ENCODE measurements at regions not wholly inside any gene's neighbourhood (a gene's known extent, or its start where the extent isn't known, plus 50 kb on each side); places are given as distances from the start of the nearest gene placed in this dataset.

- no peak for TF ChIP-seq POLR2A (IDR thresholded peaks at IDR 0.05)
- TF ChIP-seq CTCF (IDR thresholded peaks at IDR 0.05 in 4 of 5, conservative IDR thresholded peaks at IDR 0.05 in 1 of 5), result no peak
Observed at GRCh38 chr4:171561419-171561818, 251.8 kb upstream of the GALNTL6 start.

Data from gastrocnemius medialis (tissue), 4 donors.